Mammary epithelial cell (primary cell): ENCODE measurements at regions not wholly inside any gene's neighbourhood (a gene's known extent, or its start where the extent isn't known, plus 50 kb on each side); places are given as distances from the start of the nearest gene placed in this dataset.

ENCODE experiments used
- CTCF ChIP-seq, 2 donors: IDR thresholded peaks in 1 of 2; conservative IDR thresholded peaks in 1 of 2; 2 replicates each; pipeline ENCODE4 v1.5.1; 2011 to 2012; ENCODE audit warnings: inconsistent platforms in 2 of 2, low read length in 2 of 2, mild to moderate bottlenecking in 2 of 2, control low read depth in 1 of 2, low read depth in 1 of 2; ENCODE audit not compliant: insufficient read depth in 1 of 2; ENCODE audit errors: extremely low read depth in 1 of 2
- EZH2 ChIP-seq: IDR thresholded peaks from 2 replicates; pipeline ENCODE4 v1.6.1; 2012; ENCODE audit warnings: low read length, inconsistent platforms, borderline replicate concordance

- TF ChIP-seq CTCF (conservative IDR thresholded peaks at IDR 0.05 in 1 of 2, IDR thresholded peaks at IDR 0.05 in 1 of 2; ENCODE audit: extremely low read depth in 1 of 2, insufficient read depth in 1 of 2, low read depth in 1 of 2, low read length in 2 of 2), result no peak
- no peak for TF ChIP-seq EZH2
These were observed 277.8 kb upstream of the B3GAT1 start for GRCh38 chr11:134689886-134690285.
